ENCODE measurements at regions not wholly inside any gene's neighbourhood (a gene's known extent, or its start where the extent isn't known, plus 50 kb on each side); places are given as distances from the start of the nearest gene placed in this dataset.

GRCh38 chr18:41395695-41396094 lies 559.3 kb upstream of the PIK3C3 start:
- H3K27ac ChIP-seq = peak overlapping the region; percentile 16; the same call in 1 of the 2 replicates
- TF ChIP-seq CTCF (conservative IDR thresholded peaks at IDR 0.05) = peak; percentile 46

GRCh38 chr18:41391616-41392595 lies 563.1 kb upstream of the PIK3C3 start:
- no peak overlapping the region for H3K27ac ChIP-seq
- TF ChIP-seq CTCF (conservative IDR thresholded peaks at IDR 0.05) = peak; percentile 86

- no peak for TF ChIP-seq CTCF (conservative IDR thresholded peaks at IDR 0.05)
- H3K27ac ChIP-seq = no peak overlapping the region
Measured at GRCh38 chr18:41390309-41390708, 564.7 kb upstream of the PIK3C3 start.

- peak; percentile 64 for TF ChIP-seq CTCF (conservative IDR thresholded peaks at IDR 0.05)
- no peak overlapping the region for H3K27ac ChIP-seq
Measured at GRCh38 chr18:41378598-41378997, 576.4 kb upstream of the PIK3C3 start.

- H3K27ac ChIP-seq = no peak overlapping the region
- TF ChIP-seq CTCF (conservative IDR thresholded peaks at IDR 0.05) = no peak
Measured at GRCh38 chr18:41373612-41374011, 581.4 kb upstream of the PIK3C3 start.

GRCh38 chr18:41372046-41372665 lies 582.9 kb upstream of the PIK3C3 start:
- H3K27ac ChIP-seq = no peak overlapping the region
- no peak for TF ChIP-seq CTCF (conservative IDR thresholded peaks at IDR 0.05)

All from VCaP (cell line).